ENCODE measurements at regions not wholly inside any gene's neighbourhood (a gene's known extent, or its start where the extent isn't known, plus 50 kb on each side); places are given as distances from the start of the nearest gene placed in this dataset.

GRCh38 chr3:34298653-34299052, 500.2 kb downstream of the PDCD6IP start:
- Mint-ChIP-seq H3K4me3 (ENCODE audit: unreplicated experiment) (no peak overlapping the region), H3K36me3 (ENCODE audit: low read depth) (no peaks in the 10 kb centered on the region), H3K9me3 (ENCODE audit: low read depth) (no peaks in the 10 kb centered on the region), H3K27me3 (ENCODE audit: low read depth) (peaks cover 7% of the 10 kb centered on the region), H3K27ac (ENCODE audit: unreplicated experiment) (no peak overlapping the region), H3K4me1 (ENCODE audit: low read depth) (peaks cover 10% of the 10 kb centered on the region)
- no peak for DNase-seq (ENCODE audit: low spot score)
- no peak for TF ChIP-seq CTCF (IDR thresholded peaks at IDR 0.05)

GRCh38 chr3:34300621-34301020, 502.2 kb downstream of the PDCD6IP start:
- Mint-ChIP-seq H3K36me3 (ENCODE audit: low read depth) (no peaks in the 10 kb centered on the region), H3K4me1 (ENCODE audit: low read depth) (peaks cover 16% of the 10 kb centered on the region), H3K4me3 (ENCODE audit: unreplicated experiment) (no peak overlapping the region), H3K9me3 (ENCODE audit: low read depth) (peaks cover 2% of the 10 kb centered on the region), H3K27ac (ENCODE audit: unreplicated experiment) (no peak overlapping the region), H3K27me3 (ENCODE audit: low read depth) (peaks cover 7% of the 10 kb centered on the region)
- TF ChIP-seq CTCF (IDR thresholded peaks at IDR 0.05), result no peak
- no peak for DNase-seq (ENCODE audit: low spot score)

- peaks cover 2% of the 10 kb centered on the region for H3K9me3 Mint-ChIP-seq (ENCODE audit: low read depth)
- H3K36me3 Mint-ChIP-seq (ENCODE audit: low read depth), result no peaks in the 10 kb centered on the region
- peaks cover 7% of the 10 kb centered on the region for H3K27me3 Mint-ChIP-seq (ENCODE audit: low read depth)
- no peak for DNase-seq (ENCODE audit: low spot score)
- H3K4me1 Mint-ChIP-seq (ENCODE audit: low read depth), result peaks cover 17% of the 10 kb centered on the region
- H3K27ac Mint-ChIP-seq (ENCODE audit: unreplicated experiment), result no peak overlapping the region
- no peak for TF ChIP-seq CTCF (IDR thresholded peaks at IDR 0.05)
- H3K4me3 Mint-ChIP-seq (ENCODE audit: unreplicated experiment), result no peak overlapping the region
Measured at GRCh38 chr3:34301313-34301712, 502.9 kb downstream of the PDCD6IP start.

- no peak for TF ChIP-seq CTCF (IDR thresholded peaks at IDR 0.05)
- DNase-seq (ENCODE audit: low spot score), result no peak
- Mint-ChIP-seq H3K36me3 (ENCODE audit: low read depth) (no peaks in the 10 kb centered on the region), H3K9me3 (ENCODE audit: low read depth) (peaks cover 5% of the 10 kb centered on the region), H3K27me3 (ENCODE audit: low read depth) (no peaks in the 10 kb centered on the region), H3K4me3 (ENCODE audit: unreplicated experiment) (no peak overlapping the region), H3K27ac (ENCODE audit: unreplicated experiment) (no peak overlapping the region), H3K4me1 (ENCODE audit: low read depth) (peaks cover 16% of the 10 kb centered on the region)
Measured at GRCh38 chr3:34305266-34305665, 506.8 kb downstream of the PDCD6IP start.

- H3K27me3 Mint-ChIP-seq (ENCODE audit: low read depth), result peaks cover 7% of the 10 kb centered on the region
- peaks cover 12% of the 10 kb centered on the region for H3K9me3 Mint-ChIP-seq (ENCODE audit: low read depth)
Measured at GRCh38 chr3:34312684-34313083, 514.3 kb downstream of the PDCD6IP start.

More at GRCh38 chr3:34312684-34313083, 514.3 kb downstream of the PDCD6IP start:
- Mint-ChIP-seq H3K4me1 (ENCODE audit: low read depth) (no peaks in the 10 kb centered on the region), H3K4me3 (ENCODE audit: unreplicated experiment) (no peak overlapping the region), H3K36me3 (ENCODE audit: low read depth) (peaks cover 5% of the 10 kb centered on the region), H3K27ac (ENCODE audit: unreplicated experiment) (no peak overlapping the region)
- DNase-seq (ENCODE audit: low spot score), result no peak
- TF ChIP-seq CTCF (IDR thresholded peaks at IDR 0.05), result no peak
